GM18861 (cell line): ENCODE measurements at regions not wholly inside any gene's neighbourhood (a gene's known extent, or its start where the extent isn't known, plus 50 kb on each side); places are given as distances from the start of the nearest gene placed in this dataset.
"Not testable (repeated sequence)": the region's sequence is repeated elsewhere in the genome, so short reads cannot be mapped to it uniquely, and the experiment has no call there.

Source experiments
- ATAC-seq: cut with Tn5 transposase; IDR thresholded peaks from one replicate; pipeline ENCODE4 v1.9.1; 2021; ENCODE audit not compliant: unreplicated experiment

- no peak for ATAC-seq
Measured at GRCh38 chr4:60266505-60266904, 933.6 kb upstream of the ADGRL3 start.

GRCh38 chr4:60296386-60296785 lies 903.7 kb upstream of the ADGRL3 start:
- no peak for ATAC-seq

- ATAC-seq = no peak
Measured at GRCh38 chr4:60313611-60314178, 886.4 kb upstream of the ADGRL3 start.

- no peak for ATAC-seq
Measured at GRCh38 chr4:60314416-60314815, 885.7 kb upstream of the ADGRL3 start.

GRCh38 chr4:60315586-60315985 lies 884.5 kb upstream of the ADGRL3 start:
- no peak for ATAC-seq

- ATAC-seq = no peak
Measured at GRCh38 chr4:60326735-60327134, 873.4 kb upstream of the ADGRL3 start.

GRCh38 chr4:60327651-60328050 lies 872.5 kb upstream of the ADGRL3 start:
- ATAC-seq = no peak

- no peak for ATAC-seq
Measured at GRCh38 chr4:60344908-60345307, 855.2 kb upstream of the ADGRL3 start.

- ATAC-seq = no peak
Measured at GRCh38 chr4:60345392-60345791, 854.7 kb upstream of the ADGRL3 start.

GRCh38 chr4:60359746-60360367 lies 840.3 kb upstream of the ADGRL3 start:
- no peak for ATAC-seq

- ATAC-seq = no peak
Measured at GRCh38 chr4:60365176-60365575, 835.0 kb upstream of the ADGRL3 start.

GRCh38 chr4:60366661-60367060 lies 833.5 kb upstream of the ADGRL3 start:
- no peak for ATAC-seq

GRCh38 chr4:60368986-60369385 lies 831.1 kb upstream of the ADGRL3 start:
- ATAC-seq = no peak

GRCh38 chr4:60378010-60378409 lies 822.1 kb upstream of the ADGRL3 start:
- ATAC-seq = no peak

- ATAC-seq = no peak
Measured at GRCh38 chr4:60384516-60384915, 815.6 kb upstream of the ADGRL3 start.

GRCh38 chr4:60389633-60390032 lies 810.5 kb upstream of the ADGRL3 start:
- no peak for ATAC-seq

- no peak for ATAC-seq
Measured at GRCh38 chr4:60396341-60397049, 803.6 kb upstream of the ADGRL3 start.

GRCh38 chr4:60400593-60400992 lies 799.5 kb upstream of the ADGRL3 start:
- ATAC-seq = no peak

GRCh38 chr4:60404027-60404426 lies 796.1 kb upstream of the ADGRL3 start:
- ATAC-seq = no peak

- no peak for ATAC-seq
Measured at GRCh38 chr4:60422439-60422838, 777.7 kb upstream of the ADGRL3 start.

- ATAC-seq = not testable (repeated sequence)
Measured at GRCh38 chr4:60423573-60424184, 776.4 kb upstream of the ADGRL3 start.

GRCh38 chr4:60432911-60433310 lies 767.2 kb upstream of the ADGRL3 start:
- ATAC-seq = no peak
